NCI-H2227 (cell line): ENCODE measurements at regions not wholly inside any gene's neighbourhood (a gene's known extent, or its start where the extent isn't known, plus 50 kb on each side); places are given as distances from the start of the nearest gene placed in this dataset.
"Not testable (repeated sequence)": the region's sequence is repeated elsewhere in the genome, so short reads cannot be mapped to it uniquely, and the experiment has no call there.

Experiments used
- DNase-seq: peaks from one replicate; lab custom pipeline; 2025; ENCODE audit not compliant: unreplicated experiment; lab: John Stamatoyannopoulos, UW

DNA sequence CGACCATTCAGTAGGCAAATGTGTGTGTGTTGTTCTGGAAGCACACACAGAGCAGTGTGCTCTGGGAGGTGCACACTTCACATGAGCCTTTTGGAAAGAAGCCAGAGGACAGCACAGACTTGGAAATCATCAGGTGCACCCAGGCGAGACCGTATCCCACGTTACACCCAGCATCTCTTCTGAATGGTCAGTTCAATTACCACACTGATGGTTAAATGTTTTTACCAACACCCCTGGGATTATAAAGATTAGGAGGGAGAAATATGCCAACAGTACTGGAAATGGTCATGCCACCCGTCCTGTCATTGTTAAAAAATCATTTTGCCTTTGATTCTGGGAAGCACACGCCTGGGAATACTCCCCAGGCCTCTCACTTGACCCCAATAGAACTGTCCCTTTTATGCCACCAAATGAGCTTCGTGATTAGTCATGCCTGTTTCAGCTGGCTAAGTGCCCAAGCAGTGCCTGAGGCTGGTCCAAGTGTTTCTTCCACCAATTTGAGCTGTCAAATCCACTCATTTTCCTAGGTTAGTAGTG, 183.7 kb downstream of the NRP2 start:
- DNase-seq, result peak; percentile 75

DNA sequence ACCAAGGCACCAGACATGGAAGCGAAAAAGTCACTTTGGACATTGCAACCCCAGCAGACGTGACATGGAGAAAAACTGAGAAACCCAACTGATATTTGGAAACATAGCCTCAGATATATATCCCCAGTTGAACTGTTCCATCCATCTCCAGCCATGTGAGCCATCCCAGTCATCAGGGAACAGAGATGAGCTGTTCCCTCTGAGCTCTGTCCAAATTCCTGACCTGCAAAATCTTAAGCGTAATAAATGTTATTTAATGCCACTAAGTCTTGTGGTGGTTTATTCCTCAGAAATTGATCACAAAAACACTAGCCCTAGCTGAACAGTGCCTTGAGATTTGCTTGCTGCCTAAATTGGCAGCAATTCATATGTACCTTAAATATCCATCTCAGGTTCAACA, 182.8 kb downstream of the NRP2 start:
- DNase-seq, result no peak

DNA sequence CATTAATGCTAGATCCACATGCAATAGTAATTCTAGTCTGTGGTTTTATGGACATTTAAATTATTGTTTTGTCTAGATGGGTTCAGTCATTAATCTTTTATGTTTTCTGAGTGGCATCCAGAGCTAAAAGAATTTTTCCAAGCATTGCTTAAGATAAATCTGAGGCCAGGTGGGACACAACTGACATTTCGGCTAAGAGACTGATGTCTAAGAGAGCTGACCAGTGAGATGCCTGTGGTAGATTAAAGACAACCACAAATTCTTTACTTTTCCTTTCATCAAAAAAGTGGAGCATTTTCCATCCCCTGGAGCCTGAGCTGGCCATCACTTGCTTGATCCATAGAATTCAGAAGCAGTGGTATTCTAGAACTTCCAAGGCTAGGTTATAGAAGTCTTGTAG, 182.2 kb downstream of the NRP2 start:
- DNase-seq, result no peak

DNA sequence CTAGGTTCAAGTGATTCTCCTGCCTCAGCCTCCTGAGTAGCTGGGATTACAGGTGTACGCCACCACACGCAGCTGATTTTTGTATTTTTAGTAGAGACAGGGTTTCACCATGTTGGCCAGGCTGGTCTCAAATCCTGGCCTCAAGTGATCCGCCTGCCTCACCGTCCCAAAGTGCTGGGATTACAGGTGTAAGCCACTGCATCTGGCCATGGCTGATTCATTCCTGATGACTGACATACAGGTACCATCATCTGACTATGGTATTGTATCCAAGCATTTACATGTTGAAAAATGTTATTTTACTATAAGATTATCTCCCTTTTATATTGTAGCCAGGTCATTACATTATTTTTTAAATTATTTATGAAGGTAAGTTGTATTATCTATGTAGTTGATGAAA, 180.5 kb downstream of the NRP2 start:
- DNase-seq, result not testable (repeated sequence)

DNA sequence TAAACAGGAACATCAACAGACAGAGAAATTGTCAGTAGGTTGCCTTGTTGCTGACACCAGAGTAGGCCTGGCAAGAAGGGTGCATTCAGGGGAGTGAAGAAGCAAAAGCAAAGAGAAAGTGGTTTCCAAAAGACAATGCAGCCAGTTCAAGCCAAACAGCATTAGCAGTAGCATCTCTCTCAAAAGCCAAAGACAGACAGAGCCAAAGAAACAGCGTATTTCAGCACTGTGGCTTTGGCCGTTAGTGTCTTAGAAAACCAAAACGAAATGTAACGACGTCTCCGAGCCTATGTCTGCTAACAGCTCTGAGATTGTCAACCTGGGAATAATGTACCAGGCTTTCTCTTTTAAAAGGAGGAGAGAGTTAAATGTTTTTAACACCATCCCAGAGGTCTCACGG, 178.6 kb downstream of the NRP2 start:
- no peak for DNase-seq

DNA sequence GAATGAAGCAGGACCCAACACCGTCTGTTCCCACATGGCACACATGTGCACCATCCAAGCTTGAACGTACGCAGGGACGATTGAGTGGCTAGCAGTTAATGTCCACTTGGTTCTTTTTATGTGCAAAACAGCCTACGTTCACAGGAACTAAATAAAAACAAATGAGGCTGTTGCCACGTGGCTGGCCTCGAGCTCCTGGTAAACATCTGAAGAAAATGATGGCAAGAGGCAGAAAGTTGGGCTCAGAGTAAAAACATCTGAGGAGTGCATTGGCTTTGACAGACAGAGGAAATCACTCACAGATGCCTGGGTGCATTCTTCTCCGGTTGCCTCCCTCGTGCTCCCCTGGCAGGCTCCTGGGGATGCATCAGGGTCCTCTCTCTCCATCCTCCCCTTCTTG, 177.9 kb downstream of the NRP2 start:
- no peak for DNase-seq

DNA sequence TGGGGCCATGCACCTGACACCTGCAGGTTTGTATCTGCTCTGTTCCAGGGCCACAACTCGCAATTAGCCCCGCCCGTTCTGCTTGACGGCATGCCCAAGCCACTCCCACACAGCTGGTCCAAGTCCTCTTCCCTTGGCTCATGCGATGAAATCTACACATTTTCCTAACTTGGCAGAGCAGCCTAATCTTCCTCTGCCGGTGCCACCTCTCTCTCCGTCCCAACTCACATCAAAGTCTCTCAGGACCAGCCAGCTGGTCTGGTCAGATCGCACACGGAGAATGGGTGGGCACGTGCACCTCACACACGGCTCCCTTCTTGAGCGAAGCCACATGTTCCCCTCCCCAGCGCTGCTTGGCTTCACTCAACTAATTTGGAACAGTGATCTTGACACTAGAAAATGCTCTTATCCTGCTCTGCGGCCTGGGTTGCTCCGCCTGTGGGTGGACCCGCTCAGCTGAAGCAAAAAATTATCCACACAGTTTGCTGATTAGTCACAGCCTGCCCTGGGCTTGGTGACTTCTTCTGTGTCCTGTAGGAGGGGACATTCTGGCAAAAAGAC, 176.7 kb downstream of the NRP2 start:
- DNase-seq, result no peak

DNA sequence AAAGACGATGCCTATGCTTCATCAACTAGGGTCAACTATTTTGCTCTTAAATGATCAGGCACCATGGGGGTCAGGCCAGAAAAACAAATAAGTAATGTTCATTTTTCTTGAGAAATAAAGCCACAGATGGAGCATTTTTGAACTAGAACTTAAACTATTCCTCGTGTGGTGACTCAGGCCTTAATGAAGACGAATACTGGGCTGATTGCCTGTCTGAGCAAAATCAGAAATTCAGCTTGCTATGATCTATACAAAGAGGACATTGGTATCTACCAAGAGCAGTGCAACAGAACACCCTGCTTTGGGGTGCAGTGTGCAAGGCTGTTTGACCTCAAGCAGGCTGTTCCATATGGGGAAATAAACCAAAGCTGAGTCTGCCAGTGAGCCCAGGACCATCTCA, 176.0 kb downstream of the NRP2 start:
- DNase-seq, result no peak

DNA sequence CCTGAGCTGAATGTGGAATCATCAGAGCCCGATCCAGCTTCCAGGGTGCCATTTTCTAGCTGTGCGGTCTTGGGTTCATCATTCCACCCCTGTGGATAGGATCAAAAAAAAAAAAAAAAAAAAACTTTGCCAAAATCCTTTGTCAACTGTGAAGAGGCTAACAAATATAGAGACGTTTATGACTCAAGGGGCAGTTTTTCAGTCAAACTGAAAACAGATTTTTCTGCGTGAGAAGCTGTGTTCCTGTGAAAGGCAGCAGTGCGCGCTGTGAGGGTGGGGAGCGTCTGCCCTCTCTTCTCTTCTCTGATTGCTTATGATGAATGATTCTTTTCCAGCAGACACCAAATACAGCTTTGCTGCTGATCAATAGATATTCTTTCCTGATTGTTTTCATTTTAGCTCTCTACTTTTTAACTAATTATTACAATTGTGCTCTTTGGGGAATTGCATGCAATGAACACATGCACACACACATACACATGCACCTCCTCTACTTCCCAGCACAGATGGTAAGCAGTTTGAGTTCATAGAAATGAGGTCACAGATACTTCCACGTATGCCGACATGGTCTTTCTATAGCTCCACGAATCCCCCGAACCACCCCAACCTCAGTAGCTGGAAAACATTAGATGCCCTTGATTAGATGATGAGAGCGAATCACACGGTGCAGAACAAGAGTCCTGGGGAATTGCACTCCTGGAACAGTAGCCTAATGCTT, 175.4 kb downstream of the NRP2 start:
- no peak for DNase-seq

DNA sequence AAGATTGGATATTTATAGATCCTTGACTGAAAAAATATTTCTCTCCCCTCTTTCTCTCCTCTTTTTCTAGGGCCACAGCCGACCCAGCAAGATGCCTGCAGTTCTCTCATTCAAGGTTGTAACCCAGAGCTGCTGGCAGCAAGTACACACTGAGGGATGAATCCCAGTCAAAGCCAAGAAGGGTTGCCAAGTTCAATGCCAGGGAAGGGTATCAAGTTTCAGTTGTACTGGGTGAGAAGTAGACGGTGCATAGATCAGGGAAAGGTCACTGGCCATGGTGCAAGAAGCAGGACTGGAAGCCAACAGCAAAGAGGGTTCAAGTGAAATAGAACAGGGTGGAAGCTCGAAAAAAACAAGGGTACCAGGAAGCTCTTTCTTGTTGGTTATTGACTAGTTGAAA, 170.2 kb downstream of the NRP2 start:
- no peak for DNase-seq

DNA sequence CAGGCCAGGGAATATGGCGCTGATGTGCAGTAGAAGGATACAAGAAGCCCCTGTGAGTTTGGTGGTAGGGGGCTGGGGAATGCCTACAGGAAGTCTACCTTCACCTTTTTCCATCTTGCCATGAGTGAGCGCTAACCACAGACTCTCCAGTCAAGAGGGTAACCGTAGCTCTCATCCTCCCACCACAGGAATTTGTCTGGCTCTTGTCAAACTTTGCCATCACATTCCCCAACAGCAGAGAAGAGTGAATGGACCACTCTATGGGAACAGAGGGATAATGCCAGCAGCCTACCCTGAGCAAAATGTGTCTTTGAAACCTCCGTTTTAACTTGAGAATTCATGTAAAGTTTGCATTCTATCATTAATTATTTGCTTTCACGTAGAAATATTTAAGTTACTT, 168.3 kb downstream of the NRP2 start:
- no peak for DNase-seq

DNA sequence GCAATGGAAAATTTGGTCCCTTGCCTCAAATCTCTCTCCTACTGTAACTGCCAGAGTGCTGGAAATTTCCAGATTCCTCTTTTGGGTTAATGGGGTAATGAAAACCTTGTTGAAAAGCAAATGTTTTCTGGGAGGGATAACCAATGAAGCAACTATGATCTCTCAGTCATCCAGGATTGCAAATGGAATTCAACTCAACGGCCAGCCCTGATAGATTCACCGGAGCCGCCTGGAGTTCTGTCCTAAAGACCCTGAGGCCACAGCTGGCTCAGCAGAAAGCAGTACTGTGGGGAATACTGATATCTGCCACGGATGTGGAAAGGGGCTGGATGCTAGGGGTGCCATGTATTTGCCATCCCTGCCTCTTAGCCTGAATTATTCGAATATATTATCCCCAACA, 167.8 kb downstream of the NRP2 start:
- no peak for DNase-seq

DNA sequence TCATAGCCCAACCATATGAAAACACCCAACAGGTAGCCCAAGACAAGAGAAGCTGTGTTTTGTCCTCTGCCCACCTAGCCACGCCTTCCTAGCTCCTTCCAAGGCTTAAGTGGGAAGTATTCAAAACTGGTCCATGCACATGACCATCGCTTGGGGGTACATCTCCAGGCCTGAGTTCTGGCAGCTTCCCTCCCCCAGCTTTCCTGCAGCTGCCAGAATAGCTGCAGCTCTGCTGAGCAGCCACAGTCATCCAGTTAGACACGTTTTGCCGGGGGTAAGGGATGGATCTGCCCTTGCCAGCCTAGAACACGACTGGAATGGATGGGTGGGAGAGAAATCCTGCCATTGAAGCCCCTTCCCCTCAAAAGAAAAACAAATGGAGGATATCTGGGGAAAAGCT, 166.8 kb downstream of the NRP2 start:
- no peak for DNase-seq

DNA sequence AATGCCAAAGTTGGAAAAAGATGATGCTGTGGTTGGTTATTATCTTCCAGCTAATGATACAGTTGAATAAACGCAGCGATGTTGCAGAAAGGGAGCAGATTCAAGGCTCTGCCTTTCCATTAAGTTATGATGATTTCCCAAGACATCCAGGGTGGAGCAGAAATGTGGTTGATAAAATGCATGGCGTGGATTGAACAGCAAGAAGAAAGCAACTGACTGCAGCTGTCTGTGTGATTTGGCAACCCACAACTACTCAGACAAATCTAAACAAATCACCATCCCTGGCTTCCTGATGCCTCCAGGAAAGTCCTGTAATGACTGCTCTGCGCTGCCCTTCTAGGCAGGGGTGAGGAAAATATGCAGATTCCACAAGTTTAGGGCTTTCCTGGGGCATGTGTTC, 166.3 kb downstream of the NRP2 start:
- DNase-seq, result peak; percentile 48
